Mesendoderm (in vitro differentiated cells): ENCODE measurements at regions not wholly inside any gene's neighbourhood (a gene's known extent, or its start where the extent isn't known, plus 50 kb on each side); places are given as distances from the start of the nearest gene placed in this dataset.
A peak's percentile ranks its signal among the peaks of the same experiment; 100 is the strongest.

Experiments used
- DNase-seq: peaks from one replicate; pipeline ENCODE4 v3.0.0; 2013
- H2AK5ac ChIP-seq: 2 replicates; pipeline ENCODE4 v1.6.1; 2013; ENCODE audit warnings: low read length, inconsistent platforms
- H2BK120ac ChIP-seq: 2 replicates; pipeline ENCODE4 v1.6.1; 2013; ENCODE audit warnings: low read depth, mild to moderate bottlenecking, low read length, moderate library complexity, mixed read lengths
- H2BK15ac ChIP-seq: replicated peaks from 2 replicates; pipeline ENCODE4 v1.6.1; 2013; ENCODE audit warnings: low read depth, mild to moderate bottlenecking, moderate library complexity
- H2BK5ac ChIP-seq: 2 replicates; pipeline ENCODE4 v1.6.1; 2013; ENCODE audit warnings: low read length, inconsistent platforms
- H3K18ac ChIP-seq: 2 replicates; pipeline ENCODE4 v1.6.1; 2013; ENCODE audit warnings: mild to moderate bottlenecking, low read length, mixed read lengths
- H3K23ac ChIP-seq: one replicate; pipeline ENCODE4 v1.6.1; 2013; ENCODE audit warnings: low read length
- H3K27ac ChIP-seq: 2 replicates; pipeline ENCODE4 v1.5.1; 2013; ENCODE audit warnings: low read depth, mild to moderate bottlenecking, inconsistent platforms, low read length, moderate library complexity
- H3K27me3 ChIP-seq: 2 replicates; pipeline ENCODE4 v1.6.1; 2013; ENCODE audit warnings: low read length, control low read depth, mild to moderate bottlenecking, inconsistent platforms; ENCODE audit not compliant: insufficient read depth, poor library complexity
- H3K36me3 ChIP-seq: 2 replicates; pipeline ENCODE4 v1.6.1; 2013; ENCODE audit warnings: low read length, inconsistent platforms; ENCODE audit not compliant: control insufficient read depth, insufficient read depth
- H3K4ac ChIP-seq: one replicate; pipeline ENCODE4 v1.6.1; 2013; ENCODE audit warnings: low read depth, mild to moderate bottlenecking, low read length, moderate library complexity
- H3K4me1 ChIP-seq: 2 replicates; pipeline ENCODE4 v1.6.1; 2013; ENCODE audit warnings: low read depth, low read length, inconsistent platforms; ENCODE audit not compliant: control insufficient read depth
- H3K4me2 ChIP-seq: 2 replicates; pipeline ENCODE4 v1.6.1; 2013; ENCODE audit warnings: low read length
- H3K4me3 ChIP-seq: 2 replicates; pipeline ENCODE4 v1.5.1; 2013; ENCODE audit warnings: mild to moderate bottlenecking, low read length
- H3K56ac ChIP-seq: one replicate; pipeline ENCODE4 v1.6.1; 2013; ENCODE audit warnings: low read length
- H3K79me1 ChIP-seq: 2 replicates; pipeline ENCODE4 v1.6.1; 2013; ENCODE audit warnings: low read length, inconsistent platforms
- H3K79me2 ChIP-seq: 2 replicates; pipeline ENCODE4 v1.6.1; 2013; ENCODE audit warnings: mild to moderate bottlenecking, low read length; ENCODE audit not compliant: control insufficient read depth, insufficient read depth
- H3K9ac ChIP-seq: 2 replicates; pipeline ENCODE4 v1.6.1; 2013; ENCODE audit warnings: low read length, inconsistent platforms
- H4K5ac ChIP-seq: one replicate; pipeline ENCODE4 v1.6.1; 2013; ENCODE audit warnings: low read length
- H4K8ac ChIP-seq: one replicate; pipeline ENCODE4 v1.6.1; 2013; ENCODE audit warnings: low read depth, mild to moderate bottlenecking, control low read depth, low read length, moderate library complexity
- WGBS: extraction: QIAGEN DNeasy Blood & Tissue Kit; methylation state at CpG from one replicate; pipeline ENCODE4 v1.1.7; 2013; ENCODE audit warnings: low lambda C conversion rate, missing lambda C conversion rate; ENCODE audit not compliant: insufficient coverage; ENCODE audit errors: extremely low coverage; 5-methylcytosine and 5-hydroxymethylcytosine counted together

DNA sequence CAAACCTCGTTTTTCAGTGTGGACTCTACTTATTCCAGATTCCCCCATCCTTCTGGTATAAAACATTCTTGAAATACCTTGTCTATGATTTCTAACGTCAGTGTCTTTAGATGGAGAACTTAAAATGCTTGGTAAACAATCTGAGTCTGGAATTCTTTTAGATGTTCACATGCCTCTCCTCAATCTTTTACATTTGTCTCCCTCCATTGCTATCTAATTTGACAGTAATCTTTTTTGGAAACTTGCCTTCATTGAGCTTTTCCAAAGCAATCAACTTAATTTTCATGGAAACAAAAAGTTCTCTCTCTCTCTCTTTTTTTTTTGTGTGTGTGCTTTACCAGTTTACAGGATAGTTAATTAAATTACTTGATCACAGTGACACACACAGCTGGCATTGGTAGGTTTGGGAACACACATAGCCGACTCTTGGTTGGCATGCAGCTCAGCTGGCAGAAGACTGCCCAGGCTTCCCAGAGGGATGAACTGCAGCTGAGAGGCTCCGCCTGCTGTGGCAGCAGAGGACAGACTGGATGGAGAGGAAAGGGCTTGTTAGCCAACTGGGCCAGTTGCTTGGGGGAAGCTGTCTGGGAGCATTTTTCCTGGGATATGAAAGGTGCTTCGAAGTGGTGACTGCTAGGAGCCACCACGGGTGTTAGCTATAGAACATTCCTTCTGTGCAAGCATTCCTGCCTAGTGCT lies 271.3 kb downstream of the ZSWIM6 start:
- Histone ChIP-seq H3K4me1 (no peaks in the 10 kb centered on the region), H2AK5ac (no peak overlapping the region), H2BK120ac (no peak overlapping the region), H3K27ac (no peak overlapping the region), H3K23ac (no peak overlapping the region), H4K8ac (no peak overlapping the region), H3K4ac (no peak overlapping the region), H3K4me3 (no peak overlapping the region), H2BK15ac (no peak overlapping the region), H2BK5ac (no peak overlapping the region), H3K36me3 (no peaks in the 10 kb centered on the region), H3K9ac (no peak overlapping the region), H3K18ac (no peak overlapping the region), H3K79me2 (no peaks in the 10 kb centered on the region), H4K5ac (no peak overlapping the region), H3K27me3 (no peaks in the 10 kb centered on the region), H3K56ac (no peak overlapping the region), H3K4me2 (no peak overlapping the region), H3K79me1 (no peaks in the 10 kb centered on the region)
- no CpG with 5 or more reads among the region's 6 CpGs for WGBS
- peak; percentile 14 for DNase-seq

DNA sequence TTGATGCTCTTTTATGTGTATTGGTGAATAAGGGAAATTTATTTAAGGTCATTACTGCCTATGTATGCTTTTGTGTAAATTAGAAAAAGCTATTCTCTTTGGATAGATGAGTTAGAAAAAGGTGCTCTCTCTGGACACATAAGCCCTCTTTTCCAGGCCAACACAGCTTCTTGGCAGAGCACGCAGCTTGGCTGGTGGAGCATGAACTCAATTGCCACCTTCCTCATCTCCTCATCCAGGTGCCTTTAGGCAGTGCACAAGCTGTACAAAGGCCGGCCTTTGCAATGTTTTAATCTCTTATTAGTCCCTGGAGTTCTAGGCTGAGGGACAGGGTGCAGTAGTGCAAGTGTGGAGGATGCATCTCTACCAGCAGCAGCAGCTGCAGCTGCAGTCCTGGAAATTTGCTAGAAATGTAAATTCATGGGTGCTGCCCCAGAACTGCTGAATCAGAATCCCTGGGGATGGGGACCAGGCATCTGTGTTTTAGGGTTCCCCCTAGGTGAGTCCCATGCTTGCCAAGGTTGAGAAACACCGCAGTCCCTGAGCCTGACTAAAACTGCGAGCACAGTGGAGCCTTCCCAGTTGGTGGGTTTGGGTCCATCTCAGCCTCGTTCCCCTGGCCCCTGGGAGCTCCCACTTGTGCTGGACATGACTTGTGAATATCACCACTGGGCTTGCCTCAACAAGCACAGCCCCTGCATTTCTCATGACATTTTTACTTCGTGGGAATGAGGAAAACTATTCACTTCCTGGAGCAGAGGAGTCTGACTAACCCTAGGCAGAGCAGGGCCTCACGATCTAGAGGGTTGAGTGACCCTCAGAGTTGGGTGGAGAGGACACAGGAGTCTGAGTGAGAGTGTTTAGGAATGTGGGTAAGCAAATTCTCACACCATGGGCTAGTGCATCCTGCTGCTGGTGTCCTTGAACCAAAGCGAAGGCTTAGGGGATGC lies 272.3 kb downstream of the ZSWIM6 start:
- no peak overlapping the region for H3K4ac ChIP-seq
- no peak overlapping the region for H3K18ac ChIP-seq
- no peaks in the 10 kb centered on the region for H3K36me3 ChIP-seq
- H3K4me3 ChIP-seq, result no peak overlapping the region
- H4K8ac ChIP-seq, result no peak overlapping the region
- no peak overlapping the region for H3K9ac ChIP-seq
- H3K79me2 ChIP-seq, result no peaks in the 10 kb centered on the region
- no peaks in the 10 kb centered on the region for H3K79me1 ChIP-seq
- no peak overlapping the region for H3K56ac ChIP-seq
- H3K27ac ChIP-seq, result no peak overlapping the region
- no peak overlapping the region for H2BK15ac ChIP-seq
- no peaks in the 10 kb centered on the region for H3K4me1 ChIP-seq
- no peak for DNase-seq
- no CpG with 5 or more reads among the region's 8 CpGs for WGBS
- H2AK5ac ChIP-seq, result no peak overlapping the region
- no peak overlapping the region for H4K5ac ChIP-seq
- no peak overlapping the region for H2BK120ac ChIP-seq
- no peaks in the 10 kb centered on the region for H3K27me3 ChIP-seq
- H3K23ac ChIP-seq, result no peak overlapping the region
- no peak overlapping the region for H2BK5ac ChIP-seq
- H3K4me2 ChIP-seq, result no peak overlapping the region

GRCh38 chr5:61609840-61610677 lies 278.0 kb downstream of the ZSWIM6 start:
- no peak for DNase-seq
- Histone ChIP-seq H4K5ac (no peak overlapping the region), H2AK5ac (no peak overlapping the region), H3K4me2 (no peak overlapping the region), H3K23ac (no peak overlapping the region), H3K79me2 (no peaks in the 10 kb centered on the region), H3K4me3 (no peak overlapping the region), H3K27ac (no peak overlapping the region), H2BK15ac (no peak overlapping the region), H3K4ac (no peak overlapping the region), H3K18ac (no peak overlapping the region), H3K36me3 (no peaks in the 10 kb centered on the region), H2BK120ac (no peak overlapping the region), H3K9ac (no peak overlapping the region), H2BK5ac (no peak overlapping the region), H3K79me1 (no peaks in the 10 kb centered on the region), H3K27me3 (no peaks in the 10 kb centered on the region), H4K8ac (no peak overlapping the region), H3K56ac (no peak overlapping the region), H3K4me1 (peaks cover 2% of the 10 kb centered on the region)
- WGBS, result no CpG with 5 or more reads among the region's 9 CpGs

GRCh38 chr5:61610678-61611024 lies 278.6 kb downstream of the ZSWIM6 start:
- no CpG with 5 or more reads among the region's 7 CpGs for WGBS
- Histone ChIP-seq H3K27ac (no peak overlapping the region), H2BK15ac (no peak overlapping the region), H4K5ac (no peak overlapping the region), H2AK5ac (no peak overlapping the region), H3K4ac (no peak overlapping the region), H3K27me3 (no peaks in the 10 kb centered on the region), H3K9ac (no peak overlapping the region), H3K4me1 (peaks cover 2% of the 10 kb centered on the region), H4K8ac (no peak overlapping the region), H3K36me3 (no peaks in the 10 kb centered on the region), H3K56ac (no peak overlapping the region), H3K4me3 (no peak overlapping the region), H3K4me2 (no peak overlapping the region), H3K79me2 (no peaks in the 10 kb centered on the region), H2BK120ac (no peak overlapping the region), H3K18ac (no peak overlapping the region), H3K23ac (no peak overlapping the region), H3K79me1 (no peaks in the 10 kb centered on the region), H2BK5ac (no peak overlapping the region)
- DNase-seq, result no peak

- no peak overlapping the region for H4K8ac ChIP-seq
- no peak for DNase-seq
- no peak overlapping the region for H2BK5ac ChIP-seq
- no peak overlapping the region for H3K4me3 ChIP-seq
- H3K27ac ChIP-seq, result no peak overlapping the region
- no peak overlapping the region for H3K9ac ChIP-seq
- H4K5ac ChIP-seq, result no peak overlapping the region
- H2BK15ac ChIP-seq, result no peak overlapping the region
- H3K56ac ChIP-seq, result no peak overlapping the region
- H3K36me3 ChIP-seq, result no peaks in the 10 kb centered on the region
- H2AK5ac ChIP-seq, result no peak overlapping the region
- H3K4me1 ChIP-seq, result peaks cover 2% of the 10 kb centered on the region
- H3K4me2 ChIP-seq, result no peak overlapping the region
- no peak overlapping the region for H3K18ac ChIP-seq
- no peaks in the 10 kb centered on the region for H3K27me3 ChIP-seq
- H3K79me2 ChIP-seq, result no peaks in the 10 kb centered on the region
- H2BK120ac ChIP-seq, result no peak overlapping the region
- H3K23ac ChIP-seq, result no peak overlapping the region
- H3K4ac ChIP-seq, result no peak overlapping the region
- H3K79me1 ChIP-seq, result no peaks in the 10 kb centered on the region
- no CpG with 5 or more reads among the region's 8 CpGs for WGBS
Measured at GRCh38 chr5:61612431-61612830, 280.4 kb downstream of the ZSWIM6 start.
